GM23338 (cell line): ENCODE measurements at regions not wholly inside any gene's neighbourhood (a gene's known extent, or its start where the extent isn't known, plus 50 kb on each side); places are given as distances from the start of the nearest gene placed in this dataset.

Experiments
- ATAC-seq: fragments of 200-7000 bp; cut with Tn5 transposase; 3 replicates; pipeline ENCODE4 v1.9.1; 2020
- DNase-seq: peaks from one replicate; pipeline ENCODE4 v3.0.0-alpha.2; 2015; ENCODE audit warnings: low spot score
- H2AFZ ChIP-seq: fragments of 200-600 bp; sonication (generic); 2 replicates; pipeline ENCODE4 v1.8.0; 2016; ENCODE audit warnings: antibody characterized with exemption, mild to moderate bottlenecking, moderate library complexity
- H3F3A ChIP-seq: fragments of 200-600 bp; sonication (generic); replicated peaks from 2 replicates; pipeline ENCODE4 v1.8.0; 2017; ENCODE audit warnings: antibody characterized with exemption, mixed run types, low read depth
- H3K27ac ChIP-seq: fragments of 200-600 bp; sonication (generic); 2 replicates; pipeline ENCODE4 v1.6.1; 2016; ENCODE audit warnings: low read depth
- H3K27me3 ChIP-seq: fragments of 200-600 bp; sonication (generic); 2 replicates; pipeline ENCODE4 v1.8.0; 2016; ENCODE audit warnings: mild to moderate bottlenecking, mixed run types, moderate library complexity; ENCODE audit not compliant: insufficient read depth
- H3K36me3 ChIP-seq: fragments of 200-600 bp; sonication (generic); 2 replicates; pipeline ENCODE4 v1.8.0; 2016; ENCODE audit warnings: mild to moderate bottlenecking; ENCODE audit not compliant: insufficient read depth
- H3K4me1 ChIP-seq: fragments of 200-600 bp; sonication (generic); 2 replicates; pipeline ENCODE4 v1.8.0; 2016; ENCODE audit warnings: mild to moderate bottlenecking, moderate library complexity; ENCODE audit not compliant: insufficient read depth
- H3K4me2 ChIP-seq: fragments of 200-600 bp; sonication (generic); 2 replicates; pipeline ENCODE4 v1.7.1; 2017; ENCODE audit warnings: mixed run types
- H3K4me3 ChIP-seq: fragments of 200-600 bp; sonication (generic); 2 replicates; pipeline ENCODE4 v1.6.1; 2016; ENCODE audit warnings: mixed run types
- H3K79me2 ChIP-seq: fragments of 200-600 bp; sonication (generic); replicated peaks from 2 replicates; pipeline ENCODE4 v1.8.0; 2017; ENCODE audit warnings: mild to moderate bottlenecking; ENCODE audit not compliant: insufficient read depth
- H3K9me2 ChIP-seq: fragments of 200-600 bp; sonication (generic); 2 replicates; pipeline ENCODE4 v1.8.0; 2017; ENCODE audit not compliant: insufficient read depth
- H4K20me1 ChIP-seq: fragments of 200-600 bp; sonication (generic); replicated peaks from 2 replicates; pipeline ENCODE4 v1.8.0; 2017; ENCODE audit warnings: mild to moderate bottlenecking; ENCODE audit not compliant: insufficient read depth
- H3K27ac Mint-ChIP-seq: 2 replicates; pipeline ENCODE4 v1.8.0; 2020; ENCODE audit warnings: inconsistent platforms, mild to moderate bottlenecking, moderate library complexity, mixed read lengths
- H3K27me3 Mint-ChIP-seq: 3 replicates; pipeline ENCODE4 v1.8.0; 2022; ENCODE audit warnings: low read depth, mild to moderate bottlenecking, moderate library complexity, mixed read lengths, inconsistent platforms; ENCODE audit not compliant: insufficient read depth, poor library complexity
- H3K36me3 Mint-ChIP-seq: 3 replicates; pipeline ENCODE4 v1.8.0; 2021; ENCODE audit warnings: low read depth, mild to moderate bottlenecking, inconsistent platforms, moderate library complexity, mixed read lengths
- H3K4me1 Mint-ChIP-seq: 3 replicates; pipeline ENCODE4 v1.8.0; 2020; ENCODE audit warnings: mild to moderate bottlenecking, inconsistent platforms, mixed read lengths
- H3K4me3 Mint-ChIP-seq: 3 replicates; pipeline ENCODE4 v1.8.0; 2021; ENCODE audit warnings: moderate library complexity, mild to moderate bottlenecking, inconsistent platforms, mixed read lengths
- H3K9me3 Mint-ChIP-seq: 3 replicates; pipeline ENCODE4 v1.8.0; 2020; ENCODE audit warnings: moderate library complexity, mild to moderate bottlenecking, inconsistent platforms, mixed read lengths
- CREB1 ChIP-seq: fragments of 250-450 bp; sonication (Bioruptor Pico); IDR thresholded peaks from 2 replicates; pipeline ENCODE4 v1.5.0; 2020; ENCODE audit warnings: low read depth, mild to moderate bottlenecking, moderate library complexity
- EZH2 ChIP-seq: fragments of 200-600 bp; sonication (generic); IDR thresholded peaks from one replicate; pipeline ENCODE4 v1.8.0; 2017; ENCODE audit warnings: antibody characterized with exemption, mild to moderate bottlenecking, low read depth; ENCODE audit not compliant: unreplicated experiment
- EZH2phosphoT487 ChIP-seq: fragments of 200-600 bp; sonication (generic); IDR thresholded peaks from one replicate; pipeline ENCODE4 v1.8.1; 2018; ENCODE audit warnings: antibody characterized with exemption; ENCODE audit not compliant: unreplicated experiment
- JUNB ChIP-seq: IDR thresholded peaks from one replicate; pipeline ENCODE4 v1.6.1; 2016; ENCODE audit warnings: antibody characterized with exemption; ENCODE audit not compliant: unreplicated experiment
- NANOG ChIP-seq: IDR thresholded peaks from 2 replicates; pipeline ENCODE4 v1.6.1; 2016; ENCODE audit warnings: antibody characterized with exemption, borderline replicate concordance
- POLR2AphosphoS5 ChIP-seq: IDR thresholded peaks from 2 replicates; pipeline ENCODE4 v1.6.1; 2016; ENCODE audit warnings: antibody characterized with exemption, low read depth
- STAT1 ChIP-seq: IDR thresholded peaks from one replicate; pipeline ENCODE4 v1.6.1; 2016; ENCODE audit warnings: antibody characterized with exemption; ENCODE audit not compliant: unreplicated experiment
- ZNF114 ChIP-seq: fragments of 250-450 bp; sonication (Bioruptor Pico); IDR thresholded peaks from 2 replicates; pipeline ENCODE4 v1.5.0; 2020; ENCODE audit warnings: mild to moderate bottlenecking, moderate library complexity
- ZNF331 ChIP-seq: fragments of 250-450 bp; sonication (Bioruptor Pico); IDR thresholded peaks from 2 replicates; pipeline ENCODE4 v1.5.0; 2020; ENCODE audit warnings: low read depth, mild to moderate bottlenecking, moderate library complexity
- TF ChIP-seq, protein P1 (sequence below), 2 experiments: fragments of 200-600 bp in 1 of 2; sonication (generic) in 1 of 2; conservative IDR thresholded peaks; 2 replicates each; pipeline versions ENCODE4 v1.5.1 to v1.6.1; 2016 to 2017; ENCODE audit warnings: antibody characterized with exemption in 2 of 2, low read depth in 2 of 2, mild to moderate bottlenecking in 2 of 2, moderate library complexity in 1 of 2
- TF ChIP-seq, protein P2 (sequence below): fragments of 250-450 bp; sonication (Bioruptor Pico); IDR thresholded peaks from 2 replicates; pipeline ENCODE4 v1.5.0; 2020; ENCODE audit warnings: mild to moderate bottlenecking, moderate library complexity
- TF ChIP-seq, protein P3 (sequence below): IDR thresholded peaks from one replicate; pipeline ENCODE4 v1.6.1; 2018; ENCODE audit warnings: antibody characterized with exemption; ENCODE audit not compliant: unreplicated experiment
- TF ChIP-seq, protein P4 (sequence below): IDR thresholded peaks from 2 replicates; pipeline ENCODE4 v1.6.1; 2016; ENCODE audit warnings: antibody characterized with exemption

- Mint-ChIP-seq H3K27me3 (no peaks in the 10 kb centered on the region), H3K4me3 (no peak overlapping the region), H3K9me3 (peaks cover 5% of the 10 kb centered on the region; the same call in 2 of the 3 replicates), H3K4me1 (no peaks in the 10 kb centered on the region), H3K27ac (no peak overlapping the region), H3K36me3 (no peaks in the 10 kb centered on the region)
- Histone ChIP-seq H3K4me2 (no peak overlapping the region), H3K4me3 (no peak overlapping the region), H4K20me1 (no peaks in the 10 kb centered on the region), H3K27ac (no peak overlapping the region), H2AFZ (no peak overlapping the region), H3K79me2 (no peaks in the 10 kb centered on the region), H3K27me3 (no peaks in the 10 kb centered on the region), H3K9me2 (no peaks in the 10 kb centered on the region), H3K36me3 (no peaks in the 10 kb centered on the region), H3K4me1 (no peaks in the 10 kb centered on the region), H3F3A (no peaks in the 10 kb centered on the region)
- no peak for DNase-seq
- TF ChIP-seq, protein P1, sequence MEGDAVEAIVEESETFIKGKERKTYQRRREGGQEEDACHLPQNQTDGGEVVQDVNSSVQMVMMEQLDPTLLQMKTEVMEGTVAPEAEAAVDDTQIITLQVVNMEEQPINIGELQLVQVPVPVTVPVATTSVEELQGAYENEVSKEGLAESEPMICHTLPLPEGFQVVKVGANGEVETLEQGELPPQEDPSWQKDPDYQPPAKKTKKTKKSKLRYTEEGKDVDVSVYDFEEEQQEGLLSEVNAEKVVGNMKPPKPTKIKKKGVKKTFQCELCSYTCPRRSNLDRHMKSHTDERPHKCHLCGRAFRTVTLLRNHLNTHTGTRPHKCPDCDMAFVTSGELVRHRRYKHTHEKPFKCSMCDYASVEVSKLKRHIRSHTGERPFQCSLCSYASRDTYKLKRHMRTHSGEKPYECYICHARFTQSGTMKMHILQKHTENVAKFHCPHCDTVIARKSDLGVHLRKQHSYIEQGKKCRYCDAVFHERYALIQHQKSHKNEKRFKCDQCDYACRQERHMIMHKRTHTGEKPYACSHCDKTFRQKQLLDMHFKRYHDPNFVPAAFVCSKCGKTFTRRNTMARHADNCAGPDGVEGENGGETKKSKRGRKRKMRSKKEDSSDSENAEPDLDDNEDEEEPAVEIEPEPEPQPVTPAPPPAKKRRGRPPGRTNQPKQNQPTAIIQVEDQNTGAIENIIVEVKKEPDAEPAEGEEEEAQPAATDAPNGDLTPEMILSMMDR (conservative IDR thresholded peaks at IDR 0.05; ENCODE audit: low read depth in 2 of 2), result no peak
- TF ChIP-seq, protein P2, sequence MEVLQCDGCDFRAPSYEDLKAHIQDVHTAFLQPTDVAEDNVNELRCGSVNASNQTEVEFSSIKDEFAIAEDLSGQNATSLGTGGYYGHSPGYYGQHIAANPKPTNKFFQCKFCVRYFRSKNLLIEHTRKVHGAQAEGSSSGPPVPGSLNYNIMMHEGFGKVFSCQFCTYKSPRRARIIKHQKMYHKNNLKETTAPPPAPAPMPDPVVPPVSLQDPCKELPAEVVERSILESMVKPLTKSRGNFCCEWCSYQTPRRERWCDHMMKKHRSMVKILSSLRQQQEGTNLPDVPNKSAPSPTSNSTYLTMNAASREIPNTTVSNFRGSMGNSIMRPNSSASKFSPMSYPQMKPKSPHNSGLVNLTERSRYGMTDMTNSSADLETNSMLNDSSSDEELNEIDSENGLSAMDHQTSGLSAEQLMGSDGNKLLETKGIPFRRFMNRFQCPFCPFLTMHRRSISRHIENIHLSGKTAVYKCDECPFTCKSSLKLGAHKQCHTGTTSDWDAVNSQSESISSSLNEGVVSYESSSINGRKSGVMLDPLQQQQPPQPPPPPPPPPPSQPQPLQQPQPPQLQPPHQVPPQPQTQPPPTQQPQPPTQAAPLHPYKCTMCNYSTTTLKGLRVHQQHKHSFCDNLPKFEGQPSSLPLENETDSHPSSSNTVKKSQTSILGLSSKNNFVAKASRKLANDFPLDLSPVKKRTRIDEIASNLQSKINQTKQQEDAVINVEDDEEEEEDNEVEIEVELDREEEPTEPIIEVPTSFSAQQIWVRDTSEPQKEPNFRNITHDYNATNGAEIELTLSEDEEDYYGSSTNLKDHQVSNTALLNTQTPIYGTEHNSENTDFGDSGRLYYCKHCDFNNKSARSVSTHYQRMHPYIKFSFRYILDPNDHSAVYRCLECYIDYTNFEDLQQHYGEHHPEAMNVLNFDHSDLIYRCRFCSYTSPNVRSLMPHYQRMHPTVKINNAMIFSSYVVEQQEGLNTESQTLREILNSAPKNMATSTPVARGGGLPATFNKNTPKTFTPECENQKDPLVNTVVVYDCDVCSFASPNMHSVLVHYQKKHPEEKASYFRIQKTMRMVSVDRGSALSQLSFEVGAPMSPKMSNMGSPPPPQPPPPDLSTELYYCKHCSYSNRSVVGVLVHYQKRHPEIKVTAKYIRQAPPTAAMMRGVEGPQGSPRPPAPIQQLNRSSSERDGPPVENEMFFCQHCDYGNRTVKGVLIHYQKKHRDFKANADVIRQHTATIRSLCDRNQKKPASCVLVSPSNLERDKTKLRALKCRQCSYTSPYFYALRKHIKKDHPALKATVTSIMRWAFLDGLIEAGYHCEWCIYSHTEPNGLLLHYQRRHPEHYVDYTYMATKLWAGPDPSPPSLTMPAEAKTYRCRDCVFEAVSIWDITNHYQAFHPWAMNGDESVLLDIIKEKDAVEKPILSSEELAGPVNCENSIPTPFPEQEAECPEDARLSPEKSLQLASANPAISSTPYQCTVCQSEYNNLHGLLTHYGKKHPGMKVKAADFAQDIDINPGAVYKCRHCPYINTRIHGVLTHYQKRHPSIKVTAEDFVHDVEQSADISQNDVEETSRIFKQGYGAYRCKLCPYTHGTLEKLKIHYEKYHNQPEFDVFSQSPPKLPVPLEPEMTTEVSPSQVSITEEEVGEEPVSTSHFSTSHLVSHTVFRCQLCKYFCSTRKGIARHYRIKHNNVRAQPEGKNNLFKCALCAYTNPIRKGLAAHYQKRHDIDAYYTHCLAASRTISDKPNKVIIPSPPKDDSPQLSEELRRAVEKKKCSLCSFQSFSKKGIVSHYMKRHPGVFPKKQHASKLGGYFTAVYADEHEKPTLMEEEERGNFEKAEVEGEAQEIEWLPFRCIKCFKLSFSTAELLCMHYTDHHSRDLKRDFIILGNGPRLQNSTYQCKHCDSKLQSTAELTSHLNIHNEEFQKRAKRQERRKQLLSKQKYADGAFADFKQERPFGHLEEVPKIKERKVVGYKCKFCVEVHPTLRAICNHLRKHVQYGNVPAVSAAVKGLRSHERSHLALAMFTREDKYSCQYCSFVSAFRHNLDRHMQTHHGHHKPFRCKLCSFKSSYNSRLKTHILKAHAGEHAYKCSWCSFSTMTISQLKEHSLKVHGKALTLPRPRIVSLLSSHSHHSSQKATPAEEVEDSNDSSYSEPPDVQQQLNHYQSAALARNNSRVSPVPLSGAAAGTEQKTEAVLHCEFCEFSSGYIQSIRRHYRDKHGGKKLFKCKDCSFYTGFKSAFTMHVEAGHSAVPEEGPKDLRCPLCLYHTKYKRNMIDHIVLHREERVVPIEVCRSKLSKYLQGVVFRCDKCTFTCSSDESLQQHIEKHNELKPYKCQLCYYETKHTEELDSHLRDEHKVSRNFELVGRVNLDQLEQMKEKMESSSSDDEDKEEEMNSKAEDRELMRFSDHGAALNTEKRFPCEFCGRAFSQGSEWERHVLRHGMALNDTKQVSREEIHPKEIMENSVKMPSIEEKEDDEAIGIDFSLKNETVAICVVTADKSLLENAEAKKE (CRISPR knock-in tag), result no peak
- TF ChIP-seq, protein P3, sequence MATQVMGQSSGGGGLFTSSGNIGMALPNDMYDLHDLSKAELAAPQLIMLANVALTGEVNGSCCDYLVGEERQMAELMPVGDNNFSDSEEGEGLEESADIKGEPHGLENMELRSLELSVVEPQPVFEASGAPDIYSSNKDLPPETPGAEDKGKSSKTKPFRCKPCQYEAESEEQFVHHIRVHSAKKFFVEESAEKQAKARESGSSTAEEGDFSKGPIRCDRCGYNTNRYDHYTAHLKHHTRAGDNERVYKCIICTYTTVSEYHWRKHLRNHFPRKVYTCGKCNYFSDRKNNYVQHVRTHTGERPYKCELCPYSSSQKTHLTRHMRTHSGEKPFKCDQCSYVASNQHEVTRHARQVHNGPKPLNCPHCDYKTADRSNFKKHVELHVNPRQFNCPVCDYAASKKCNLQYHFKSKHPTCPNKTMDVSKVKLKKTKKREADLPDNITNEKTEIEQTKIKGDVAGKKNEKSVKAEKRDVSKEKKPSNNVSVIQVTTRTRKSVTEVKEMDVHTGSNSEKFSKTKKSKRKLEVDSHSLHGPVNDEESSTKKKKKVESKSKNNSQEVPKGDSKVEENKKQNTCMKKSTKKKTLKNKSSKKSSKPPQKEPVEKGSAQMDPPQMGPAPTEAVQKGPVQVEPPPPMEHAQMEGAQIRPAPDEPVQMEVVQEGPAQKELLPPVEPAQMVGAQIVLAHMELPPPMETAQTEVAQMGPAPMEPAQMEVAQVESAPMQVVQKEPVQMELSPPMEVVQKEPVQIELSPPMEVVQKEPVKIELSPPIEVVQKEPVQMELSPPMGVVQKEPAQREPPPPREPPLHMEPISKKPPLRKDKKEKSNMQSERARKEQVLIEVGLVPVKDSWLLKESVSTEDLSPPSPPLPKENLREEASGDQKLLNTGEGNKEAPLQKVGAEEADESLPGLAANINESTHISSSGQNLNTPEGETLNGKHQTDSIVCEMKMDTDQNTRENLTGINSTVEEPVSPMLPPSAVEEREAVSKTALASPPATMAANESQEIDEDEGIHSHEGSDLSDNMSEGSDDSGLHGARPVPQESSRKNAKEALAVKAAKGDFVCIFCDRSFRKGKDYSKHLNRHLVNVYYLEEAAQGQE, result no peak
- no peak for TF ChIP-seq ZNF114 (CRISPR knock-in tag)
- TF ChIP-seq EZH2phosphoT487, result no peak
- TF ChIP-seq, protein P4, sequence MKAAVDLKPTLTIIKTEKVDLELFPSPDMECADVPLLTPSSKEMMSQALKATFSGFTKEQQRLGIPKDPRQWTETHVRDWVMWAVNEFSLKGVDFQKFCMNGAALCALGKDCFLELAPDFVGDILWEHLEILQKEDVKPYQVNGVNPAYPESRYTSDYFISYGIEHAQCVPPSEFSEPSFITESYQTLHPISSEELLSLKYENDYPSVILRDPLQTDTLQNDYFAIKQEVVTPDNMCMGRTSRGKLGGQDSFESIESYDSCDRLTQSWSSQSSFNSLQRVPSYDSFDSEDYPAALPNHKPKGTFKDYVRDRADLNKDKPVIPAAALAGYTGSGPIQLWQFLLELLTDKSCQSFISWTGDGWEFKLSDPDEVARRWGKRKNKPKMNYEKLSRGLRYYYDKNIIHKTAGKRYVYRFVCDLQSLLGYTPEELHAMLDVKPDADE, result no peak
- TF ChIP-seq JUNB, result no peak
- no peak for TF ChIP-seq EZH2
- TF ChIP-seq NANOG, result no peak
- no peak for TF ChIP-seq STAT1
- TF ChIP-seq ZNF331 (CRISPR knock-in tag), result no peak
- TF ChIP-seq POLR2AphosphoS5, result no peak
- no peak for TF ChIP-seq CREB1 (CRISPR knock-in tag)
- ATAC-seq, result no peak
These were observed 120.1 kb upstream of the NRP1 start for GRCh38 chr10:33454554-33454953.
